ENCODE measurements at regions not wholly inside any gene's neighbourhood (a gene's known extent, or its start where the extent isn't known, plus 50 kb on each side); places are given as distances from the start of the nearest gene placed in this dataset.

GRCh38 chr4:36844448-36844847, 400.1 kb upstream of the NWD2 start:
- TF ChIP-seq CTCF (IDR thresholded peaks at IDR 0.05; ENCODE audit: extremely low read depth, insufficient read depth, missing control alignments), result no peak
- in situ Hi-C loops (cut with MboI; ENCODE audit: low pct_unique_long_range_greater_than_20kb, low sequenced_read_pairs, unreplicated experiment), result no loop called here
- no peak for DNase-seq (ENCODE audit: low spot score)

- no peak for DNase-seq (ENCODE audit: low spot score)
- no peak for TF ChIP-seq CTCF (IDR thresholded peaks at IDR 0.05; ENCODE audit: extremely low read depth, insufficient read depth, missing control alignments)
- in situ Hi-C loops (cut with MboI; ENCODE audit: low pct_unique_long_range_greater_than_20kb, low sequenced_read_pairs, unreplicated experiment), result no loop called here
Measured at GRCh38 chr4:36852856-36853255, 391.7 kb upstream of the NWD2 start.

- in situ Hi-C loops (cut with MboI; ENCODE audit: low pct_unique_long_range_greater_than_20kb, low sequenced_read_pairs, unreplicated experiment), result no loop called here
- DNase-seq (ENCODE audit: low spot score), result peak; percentile 9
- TF ChIP-seq CTCF (IDR thresholded peaks at IDR 0.05; ENCODE audit: extremely low read depth, insufficient read depth, missing control alignments), result no peak
Measured at GRCh38 chr4:36854554-36854953, 390.0 kb upstream of the NWD2 start.

- DNase-seq (ENCODE audit: low spot score), result no peak
- TF ChIP-seq CTCF (IDR thresholded peaks at IDR 0.05; ENCODE audit: extremely low read depth, insufficient read depth, missing control alignments), result no peak
- in situ Hi-C loops (cut with MboI; ENCODE audit: low pct_unique_long_range_greater_than_20kb, low sequenced_read_pairs, unreplicated experiment), result no loop called here
Measured at GRCh38 chr4:36863601-36864000, 380.9 kb upstream of the NWD2 start.

GRCh38 chr4:36870121-36870520, 374.4 kb upstream of the NWD2 start:
- in situ Hi-C loops (cut with MboI; ENCODE audit: low pct_unique_long_range_greater_than_20kb, low sequenced_read_pairs, unreplicated experiment), result no loop called here
- no peak for TF ChIP-seq CTCF (IDR thresholded peaks at IDR 0.05; ENCODE audit: extremely low read depth, insufficient read depth, missing control alignments)

GRCh38 chr4:36872679-36873078, 371.9 kb upstream of the NWD2 start:
- in situ Hi-C loops (cut with MboI; ENCODE audit: low pct_unique_long_range_greater_than_20kb, low sequenced_read_pairs, unreplicated experiment), result no loop called here
- no peak for TF ChIP-seq CTCF (IDR thresholded peaks at IDR 0.05; ENCODE audit: extremely low read depth, insufficient read depth, missing control alignments)

More at GRCh38 chr4:36870121-36870520, 374.4 kb upstream of the NWD2 start:
- DNase-seq (ENCODE audit: low spot score), result no peak

GRCh38 chr4:36884151-36884550, 360.4 kb upstream of the NWD2 start:
- no peak for DNase-seq (ENCODE audit: low spot score)
- TF ChIP-seq CTCF (IDR thresholded peaks at IDR 0.05; ENCODE audit: extremely low read depth, insufficient read depth, missing control alignments), result no peak
- in situ Hi-C loops (cut with MboI; ENCODE audit: low pct_unique_long_range_greater_than_20kb, low sequenced_read_pairs, unreplicated experiment), result no loop called here

More at GRCh38 chr4:36872679-36873078, 371.9 kb upstream of the NWD2 start:
- no peak for DNase-seq (ENCODE audit: low spot score)
